ENCODE measurements at regions not wholly inside any gene's neighbourhood (a gene's known extent, or its start where the extent isn't known, plus 50 kb on each side); places are given as distances from the start of the nearest gene placed in this dataset.

DNA sequence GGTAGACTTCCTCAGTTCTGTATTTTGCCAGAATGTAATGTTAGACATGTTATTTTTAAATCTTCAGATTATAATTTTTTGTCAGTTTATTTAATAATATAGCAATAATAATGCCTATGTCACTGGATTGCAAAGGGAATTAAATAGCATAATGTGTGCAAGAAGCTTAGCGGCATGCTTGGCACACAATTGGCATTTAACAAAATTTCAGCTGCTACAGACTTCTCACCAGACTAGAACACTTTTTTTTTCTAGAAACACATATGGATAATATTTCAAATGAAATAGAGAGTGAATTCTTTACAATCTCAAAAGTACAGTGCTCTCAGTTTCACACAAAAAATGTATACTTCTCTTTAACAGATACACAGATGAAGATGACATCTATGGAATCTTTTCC is 757.4 kb downstream of the CDH11 start:
- no peak for DNase-seq
- Histone ChIP-seq H3K27me3 (no peaks in the 10 kb centered on the region), H3K36me3 (no peaks in the 10 kb centered on the region), H3K9me3 (no peaks in the 10 kb centered on the region; the same call in 1 of the 2 replicates), H3K4me1 (peaks cover 11% of the 10 kb centered on the region), H3K4me3 (ENCODE audit: low read depth, low read length) (no peak overlapping the region)
- no peak for TF ChIP-seq CTCF (IDR thresholded peaks at IDR 0.05; ENCODE audit: low read depth, low read length)

GRCh38 chr16:64364016-64364415 is 757.8 kb downstream of the CDH11 start:
- TF ChIP-seq CTCF (IDR thresholded peaks at IDR 0.05; ENCODE audit: low read depth, low read length), result no peak
- H3K4me3 ChIP-seq (ENCODE audit: low read depth, low read length), result no peak overlapping the region
- peaks cover 11% of the 10 kb centered on the region for H3K4me1 ChIP-seq
- no peaks in the 10 kb centered on the region for H3K27me3 ChIP-seq
- H3K36me3 ChIP-seq, result no peaks in the 10 kb centered on the region
- no peak for DNase-seq
- H3K9me3 ChIP-seq, result no peaks in the 10 kb centered on the region; the same call in 1 of the 2 replicates

DNA sequence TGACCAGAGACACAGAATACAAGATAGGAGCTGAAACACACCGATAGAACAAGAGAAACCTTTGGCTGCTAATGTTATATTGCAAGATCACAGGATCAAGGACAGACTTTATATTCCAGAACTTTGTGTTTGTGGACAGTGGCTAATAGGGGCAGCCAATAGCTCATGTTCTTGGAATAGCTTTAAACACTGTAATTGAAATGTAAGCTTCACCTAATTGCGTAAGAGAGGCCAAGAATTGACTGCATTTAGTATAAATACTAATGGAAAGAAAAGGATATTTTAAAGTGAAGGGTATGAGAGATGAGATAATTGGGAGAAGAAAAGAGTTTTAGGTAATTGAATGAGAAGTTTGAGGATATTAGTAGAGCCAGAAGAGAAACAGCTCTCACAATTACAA is 758.8 kb downstream of the CDH11 start:
- Histone ChIP-seq H3K4me1 (peaks cover 11% of the 10 kb centered on the region), H3K9me3 (no peaks in the 10 kb centered on the region; the same call in 1 of the 2 replicates), H3K27me3 (no peaks in the 10 kb centered on the region), H3K4me3 (ENCODE audit: low read depth, low read length) (no peak overlapping the region), H3K36me3 (no peaks in the 10 kb centered on the region)
- TF ChIP-seq CTCF (IDR thresholded peaks at IDR 0.05; ENCODE audit: low read depth, low read length), result no peak
- no peak for DNase-seq

DNA sequence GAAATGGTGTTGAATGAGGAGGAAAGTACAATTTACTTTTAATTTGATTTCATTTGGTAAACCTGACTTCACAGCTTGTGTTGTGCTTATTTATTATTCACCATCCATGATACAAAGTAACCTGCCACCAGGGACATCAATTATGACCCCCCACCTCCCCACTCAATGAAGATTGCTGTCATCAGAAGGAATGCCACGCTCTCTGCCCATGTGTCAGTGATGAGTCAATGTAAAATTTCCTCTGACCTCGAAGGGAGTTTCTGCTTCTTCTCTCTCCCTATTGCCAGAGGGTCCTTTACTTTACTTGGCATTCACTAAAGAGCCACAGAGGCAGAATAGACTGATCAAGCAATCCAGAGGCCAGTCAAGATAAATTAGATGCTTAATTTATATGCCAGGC is 759.7 kb downstream of the CDH11 start:
- no peak for TF ChIP-seq CTCF (IDR thresholded peaks at IDR 0.05; ENCODE audit: low read depth, low read length)

DNA sequence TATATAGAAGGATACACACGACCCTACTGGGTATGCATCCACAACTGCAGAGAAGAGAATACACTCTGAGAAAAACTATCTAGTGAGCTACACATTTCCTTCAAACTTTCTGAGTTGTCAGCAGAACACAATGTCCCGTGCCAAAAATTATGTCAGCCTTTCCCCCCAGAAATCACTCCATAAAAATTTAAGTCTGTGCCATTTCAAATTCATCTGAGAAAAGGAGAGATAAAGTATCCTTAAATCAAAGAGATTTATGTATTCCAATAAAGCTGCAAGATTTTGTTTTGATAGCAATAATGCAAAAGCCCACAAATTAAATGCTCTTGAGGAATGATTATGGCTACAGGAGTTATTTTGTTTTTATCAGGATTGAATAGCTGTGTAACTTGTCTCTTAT is 760.1 kb downstream of the CDH11 start:
- TF ChIP-seq CTCF (IDR thresholded peaks at IDR 0.05; ENCODE audit: low read depth, low read length), result no peak

More for the DNA sequence above, 759.7 kb downstream of the CDH11 start:
- peak; percentile 23 for DNase-seq
- Histone ChIP-seq H3K36me3 (no peaks in the 10 kb centered on the region), H3K27me3 (no peaks in the 10 kb centered on the region), H3K4me1 (peaks cover 11% of the 10 kb centered on the region), H3K4me3 (ENCODE audit: low read depth, low read length) (no peak overlapping the region), H3K9me3 (no peaks in the 10 kb centered on the region; the same call in 1 of the 2 replicates)

DNA sequence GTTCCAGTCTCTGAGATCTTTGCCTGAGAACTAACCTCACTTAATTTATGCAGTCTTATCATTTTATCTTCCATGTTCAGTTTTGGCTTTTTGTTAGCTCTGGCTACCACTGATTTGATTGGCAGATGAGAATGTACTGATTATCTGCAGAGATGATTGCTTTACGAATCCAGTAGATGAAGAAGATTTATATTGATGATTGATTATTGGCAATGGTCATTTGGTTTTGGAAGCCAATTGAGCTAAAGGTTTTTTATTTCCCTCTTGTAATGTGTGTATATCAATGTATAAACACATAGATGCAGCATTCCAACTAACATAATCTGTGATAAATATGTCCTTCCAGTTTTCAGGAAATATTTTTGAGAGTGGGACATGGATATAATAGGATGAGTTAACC is 763.6 kb downstream of the CDH11 start:
- no peaks in the 10 kb centered on the region for H3K27me3 ChIP-seq
- DNase-seq, result no peak

More for the DNA sequence above, 760.1 kb downstream of the CDH11 start:
- no peaks in the 10 kb centered on the region for H3K27me3 ChIP-seq
- no peaks in the 10 kb centered on the region; the same call in 1 of the 2 replicates for H3K9me3 ChIP-seq
- no peak for DNase-seq
- peaks cover 11% of the 10 kb centered on the region for H3K4me1 ChIP-seq
- no peaks in the 10 kb centered on the region for H3K36me3 ChIP-seq
- no peak overlapping the region for H3K4me3 ChIP-seq (ENCODE audit: low read depth, low read length)

More for the DNA sequence above, 763.6 kb downstream of the CDH11 start:
- Histone ChIP-seq H3K4me3 (ENCODE audit: low read depth, low read length) (no peak overlapping the region), H3K36me3 (no peaks in the 10 kb centered on the region), H3K4me1 (peaks cover 11% of the 10 kb centered on the region), H3K9me3 (no peaks in the 10 kb centered on the region; the same call in 1 of the 2 replicates)
- TF ChIP-seq CTCF (IDR thresholded peaks at IDR 0.05; ENCODE audit: low read depth, low read length), result no peak
